ENCODE measurements at regions not wholly inside any gene's neighbourhood (a gene's known extent, or its start where the extent isn't known, plus 50 kb on each side); places are given as distances from the start of the nearest gene placed in this dataset.

GRCh38 chr5:136840601-136841000 is 475.3 kb upstream of the TRPC7 start:
- H4K91ac ChIP-seq (ENCODE audit: insufficient read depth, low read depth, low read length) = no peak overlapping the region
- no peak overlapping the region for H2BK15ac ChIP-seq (ENCODE audit: low read depth, low read length)
- POLR2A ChIA-PET (ENCODE audit: unreplicated experiment) = no interaction called here
- no peak overlapping the region for H3K4ac ChIP-seq (ENCODE audit: low read depth, low read length)
- H3K9me1 ChIP-seq (ENCODE audit: insufficient read depth, low read length) = no peaks in the 10 kb centered on the region
- no peak overlapping the region for H3K27ac ChIP-seq (ENCODE audit: insufficient read depth, low read length)
- no peaks in the 10 kb centered on the region for H3K79me1 ChIP-seq (ENCODE audit: low read depth in 1 of 2, low read length in 2 of 2)
- no peak overlapping the region for H3K56ac ChIP-seq (ENCODE audit: extremely low read depth, insufficient read depth, low read length)
- no peak overlapping the region for H3K4me2 ChIP-seq (ENCODE audit: low read depth, low read length)
- no peak for ATAC-seq (ENCODE audit: low read depth)
- H3K23ac ChIP-seq (ENCODE audit: low read depth, low read length) = no peak overlapping the region
- H2BK120ac ChIP-seq (ENCODE audit: low read depth, low read length) = no peak overlapping the region
- H2AK5ac ChIP-seq (ENCODE audit: low read depth, low read length) = no peak overlapping the region
- H3K27me3 ChIP-seq (ENCODE audit: control insufficient read depth, insufficient read depth, low read length) = no peaks in the 10 kb centered on the region
- no peak overlapping the region for H3K9ac ChIP-seq (ENCODE audit: low read depth, low read length)
- DNase-seq = no peak
- no peak overlapping the region for H3K4me3 ChIP-seq (ENCODE audit: insufficient read depth, low read depth, low read length)
- no peak overlapping the region for H3K18ac ChIP-seq (ENCODE audit: low read depth, low read length)
- no TSS peak for BruUV-seq (replicated peaks)
- no peak overlapping the region for H2BK20ac ChIP-seq (ENCODE audit: low read depth, low read length)
- no peak overlapping the region for H3K14ac ChIP-seq (replicated peaks; ENCODE audit: low read depth, low read length)
- H3K4me1 ChIP-seq (ENCODE audit: control insufficient read depth, insufficient read depth, low read length) = no peaks in the 10 kb centered on the region
- H4K5ac ChIP-seq (ENCODE audit: low read depth, low read length) = no peak overlapping the region
- H4K8ac ChIP-seq (ENCODE audit: low read depth in 2 of 2, low read length in 2 of 2) = no peak overlapping the region
- H4K20me1 ChIP-seq (ENCODE audit: insufficient read depth, low read length) = no peaks in the 10 kb centered on the region
- intact Hi-C loops (cut with micrococcal nuclease) (no loop called here), dilution Hi-C loops (cut with HindIII; ENCODE audit: low sequenced_read_pairs, unreplicated experiment) (no loop called here), in situ Hi-C loops (cut with MboI; ENCODE audit: low sequenced_read_pairs) (no loop called here)
- CTCF ChIA-PET = no interaction called here
- no peaks in the 10 kb centered on the region for H3K36me3 ChIP-seq (ENCODE audit: control insufficient read depth, insufficient read depth, low read length)
- H2AK9ac ChIP-seq (replicated peaks; ENCODE audit: low read depth, low read length, poor library complexity) = no peak overlapping the region
- H2BK5ac ChIP-seq (ENCODE audit: low read depth, low read length, poor library complexity, severe bottlenecking) = no peak overlapping the region
- H3K9me3 ChIP-seq (ENCODE audit: control insufficient read depth, insufficient read depth, low read length) = peaks cover 8% of the 10 kb centered on the region; the same call in 1 of the 2 replicates
- no peak overlapping the region for H2AFZ ChIP-seq (replicated peaks; ENCODE audit: low read length, poor library complexity)
- TF ChIP-seq CEBPB (IDR thresholded peaks at IDR 0.05; ENCODE audit: low read depth, low read length) (no peak), RCOR1 (IDR thresholded peaks at IDR 0.05; ENCODE audit: insufficient replicate concordance, low read length) (no peak), BHLHE40 (IDR thresholded peaks at IDR 0.05; ENCODE audit: low read depth, low read length) (no peak), CHD1 (IDR thresholded peaks at IDR 0.05; ENCODE audit: low read depth, low read length) (no peak), CTCF (conservative IDR thresholded peaks at IDR 0.05; ENCODE audit: low read depth, low read length) (no peak), MXI1 (IDR thresholded peaks at IDR 0.05; ENCODE audit: borderline replicate concordance, low read depth, low read length) (no peak), MAFK (IDR thresholded peaks at IDR 0.05; ENCODE audit: low read depth, low read length) (no peak), MAZ (IDR thresholded peaks at IDR 0.05; ENCODE audit: borderline replicate concordance, low read depth, low read length) (no peak), SMC3 (IDR thresholded peaks at IDR 0.05; ENCODE audit: low read depth, low read length) (no peak), POLR2A (IDR thresholded peaks at IDR 0.05; ENCODE audit: low read depth, low read length) (no peak), NFE2L2 (IDR thresholded peaks at IDR 0.05; ENCODE audit: low read depth, low read length) (no peak), USF2 (IDR thresholded peaks at IDR 0.05; ENCODE audit: low read depth, low read length) (no peak), RAD21 (IDR thresholded peaks at IDR 0.05; ENCODE audit: low read length) (no peak), RFX5 (IDR thresholded peaks at IDR 0.05; ENCODE audit: low read depth, low read length) (no peak)

Measured in IMR-90 (cell line).